ENCODE measurements at regions not wholly inside any gene's neighbourhood (a gene's known extent, or its start where the extent isn't known, plus 50 kb on each side); places are given as distances from the start of the nearest gene placed in this dataset.

DNA sequence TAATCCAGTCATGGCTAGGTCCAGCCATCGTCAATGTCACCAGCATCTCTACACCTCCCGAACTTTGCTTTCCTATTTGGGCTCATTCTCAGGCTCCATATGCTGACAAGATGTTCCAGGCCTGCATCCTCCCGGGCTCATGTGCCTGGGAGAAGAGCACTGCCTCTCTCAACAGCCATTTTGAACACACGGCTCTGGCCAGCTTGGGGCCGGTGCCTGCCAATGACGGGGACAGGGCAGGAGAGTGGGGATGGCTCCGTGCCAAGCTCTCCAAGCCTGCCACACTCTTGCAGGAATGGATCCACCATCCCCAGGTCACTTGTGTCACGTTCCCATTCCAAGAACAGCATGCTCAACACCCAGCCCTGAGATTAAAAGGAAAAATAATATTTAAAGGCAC lies 61.4 kb upstream of the PAX7 start:
- CTCF ChIA-PET, result no interaction called here

DNA sequence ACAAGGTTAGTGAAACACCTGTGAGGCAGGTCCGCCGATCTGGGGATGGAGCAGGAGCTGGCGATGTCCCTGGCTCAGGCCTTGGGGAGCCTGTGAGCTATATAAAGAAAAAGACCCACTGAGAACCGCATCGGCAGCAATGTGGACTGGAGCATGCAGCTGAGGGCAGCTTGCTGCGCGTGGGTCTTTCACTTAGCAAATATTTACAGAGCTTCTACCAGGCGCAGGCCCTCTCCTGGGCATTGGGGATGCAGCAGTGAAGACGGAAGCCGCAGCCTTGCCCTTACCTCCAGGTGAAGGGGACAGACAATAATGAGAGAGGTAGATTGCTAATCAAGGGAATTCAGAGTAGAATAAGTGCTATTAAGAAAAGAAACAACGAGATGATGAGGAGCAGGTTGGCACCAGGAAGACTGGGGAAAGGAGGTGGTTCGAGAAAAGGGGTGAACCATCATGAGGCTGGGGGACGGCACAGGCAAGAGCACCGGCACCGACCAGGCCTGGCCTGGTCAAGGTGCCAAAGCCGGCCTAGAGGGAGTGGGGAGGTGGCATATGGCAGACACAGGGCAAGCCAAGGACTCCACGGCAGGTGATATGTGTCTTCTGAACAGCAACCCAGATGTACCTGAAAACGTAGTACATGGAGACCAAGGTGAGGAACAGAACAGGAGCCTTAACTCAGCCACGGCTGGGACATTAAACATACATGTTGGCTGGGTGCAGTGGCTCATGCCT lies 60.7 kb upstream of the PAX7 start:
- H3K4me3 ChIP-seq (ENCODE audit: low read depth, low read length), result no peak overlapping the region
- DNase-seq (ENCODE audit: low read depth, low spot score), result no peak
- ChIA-PET POLR2A (no interaction called here), CTCF (no interaction called here)
- H3K27ac ChIP-seq (ENCODE audit: low read depth, low read length), result no peak overlapping the region
- no peaks in the 10 kb centered on the region for H3K9me3 ChIP-seq (ENCODE audit: control insufficient read depth, insufficient read depth, low read length)
- TF ChIP-seq, protein P1, sequence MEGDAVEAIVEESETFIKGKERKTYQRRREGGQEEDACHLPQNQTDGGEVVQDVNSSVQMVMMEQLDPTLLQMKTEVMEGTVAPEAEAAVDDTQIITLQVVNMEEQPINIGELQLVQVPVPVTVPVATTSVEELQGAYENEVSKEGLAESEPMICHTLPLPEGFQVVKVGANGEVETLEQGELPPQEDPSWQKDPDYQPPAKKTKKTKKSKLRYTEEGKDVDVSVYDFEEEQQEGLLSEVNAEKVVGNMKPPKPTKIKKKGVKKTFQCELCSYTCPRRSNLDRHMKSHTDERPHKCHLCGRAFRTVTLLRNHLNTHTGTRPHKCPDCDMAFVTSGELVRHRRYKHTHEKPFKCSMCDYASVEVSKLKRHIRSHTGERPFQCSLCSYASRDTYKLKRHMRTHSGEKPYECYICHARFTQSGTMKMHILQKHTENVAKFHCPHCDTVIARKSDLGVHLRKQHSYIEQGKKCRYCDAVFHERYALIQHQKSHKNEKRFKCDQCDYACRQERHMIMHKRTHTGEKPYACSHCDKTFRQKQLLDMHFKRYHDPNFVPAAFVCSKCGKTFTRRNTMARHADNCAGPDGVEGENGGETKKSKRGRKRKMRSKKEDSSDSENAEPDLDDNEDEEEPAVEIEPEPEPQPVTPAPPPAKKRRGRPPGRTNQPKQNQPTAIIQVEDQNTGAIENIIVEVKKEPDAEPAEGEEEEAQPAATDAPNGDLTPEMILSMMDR (IDR thresholded peaks at IDR 0.05; ENCODE audit: low read depth, low read length), result no peak
- H3K27me3 ChIP-seq (ENCODE audit: control insufficient read depth, insufficient read depth, low read length), result no peaks in the 10 kb centered on the region

More for the DNA sequence above, 61.4 kb upstream of the PAX7 start:
- no peak for DNase-seq (ENCODE audit: low read depth, low spot score)
- no peaks in the 10 kb centered on the region for H3K27me3 ChIP-seq (ENCODE audit: control insufficient read depth, insufficient read depth, low read length)
- H3K9me3 ChIP-seq (ENCODE audit: control insufficient read depth, insufficient read depth, low read length), result no peaks in the 10 kb centered on the region
- no peak overlapping the region for H3K27ac ChIP-seq (ENCODE audit: low read depth, low read length)
- H3K4me3 ChIP-seq (ENCODE audit: low read depth, low read length), result no peak overlapping the region
- POLR2A ChIA-PET, result no interaction called here
- TF ChIP-seq, protein P1 (IDR thresholded peaks at IDR 0.05; ENCODE audit: low read depth, low read length), result no peak

DNA sequence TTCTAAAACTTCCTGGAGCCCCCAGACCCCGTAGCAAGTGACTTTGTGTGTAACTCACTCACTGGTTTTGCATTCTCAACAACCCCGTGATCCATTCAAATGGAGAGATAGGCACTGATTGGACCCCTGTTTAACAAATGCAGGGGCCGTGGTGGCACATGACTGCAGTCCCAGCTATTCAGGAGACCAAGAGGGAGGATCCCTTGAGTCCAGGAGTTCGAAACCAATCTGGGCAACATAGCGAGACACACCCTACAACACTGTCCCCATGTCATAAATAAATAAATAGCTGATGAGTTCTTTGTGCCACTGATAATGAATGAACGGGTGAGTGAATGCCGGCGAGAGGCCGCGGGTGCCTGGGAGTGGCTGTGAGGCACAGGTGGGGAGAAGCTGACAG lies 59.4 kb upstream of the PAX7 start:
- H3K9me3 ChIP-seq (ENCODE audit: control insufficient read depth, insufficient read depth, low read length), result no peaks in the 10 kb centered on the region
- ChIA-PET CTCF (interaction anchor here (0.5 to 1.5 kb wide), 2 partner anchors 10 to 1460 kb away, joined by 3 to 4 read pairs; no protein-coding TSS in a partner anchor), POLR2A (no interaction called here)
- H3K4me3 ChIP-seq (ENCODE audit: low read depth, low read length), result no peak overlapping the region
- TF ChIP-seq, protein P1 (IDR thresholded peaks at IDR 0.05; ENCODE audit: low read depth, low read length), result no peak
- H3K27me3 ChIP-seq (ENCODE audit: control insufficient read depth, insufficient read depth, low read length), result no peaks in the 10 kb centered on the region
- H3K27ac ChIP-seq (ENCODE audit: low read depth, low read length), result no peak overlapping the region
- DNase-seq (ENCODE audit: low read depth, low spot score), result no peak

DNA sequence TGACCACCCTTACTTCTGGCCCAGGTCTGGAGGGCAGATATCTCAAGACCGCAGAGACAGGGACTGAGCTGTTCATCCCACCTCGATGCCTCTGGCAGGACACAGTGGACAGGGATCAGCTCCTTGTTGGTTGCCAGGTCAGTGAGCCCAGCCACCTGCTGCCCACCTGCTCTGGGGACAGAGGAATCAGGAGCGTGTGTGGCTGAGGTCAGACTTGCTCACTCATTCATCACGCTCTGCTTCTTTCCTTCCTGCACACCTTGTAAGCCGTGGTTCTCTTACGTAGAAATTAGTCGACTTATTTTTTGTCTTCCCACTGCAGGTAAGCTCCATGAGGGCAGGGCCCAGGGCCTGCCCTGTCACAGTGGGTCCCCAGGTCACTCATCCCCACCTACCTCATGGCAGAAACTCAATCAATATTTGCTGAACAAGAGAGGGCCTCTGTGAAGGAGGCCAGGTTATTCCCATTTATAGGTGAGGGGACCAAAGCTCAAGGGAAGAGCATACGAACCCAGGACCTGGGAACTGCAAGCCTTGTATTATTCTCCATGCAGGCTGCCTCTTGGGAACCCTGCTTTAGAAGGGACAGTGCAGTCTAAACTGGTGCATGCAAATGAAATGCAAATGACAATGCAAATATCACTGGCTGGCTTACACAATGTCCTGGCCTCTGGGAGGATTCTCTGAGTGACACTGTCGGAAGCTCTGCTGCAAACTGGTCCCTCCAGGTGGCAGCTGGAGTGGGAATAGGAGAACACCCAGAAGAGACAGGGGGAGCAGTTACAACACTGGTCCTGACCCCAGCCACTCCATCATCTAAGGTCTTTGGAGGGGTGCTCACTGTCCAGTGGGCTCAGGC lies 58.4 kb upstream of the PAX7 start:
- CTCF ChIA-PET, result interaction anchor here (0.5 to 1.5 kb wide), 2 partner anchors 9 to 1461 kb away, joined by 3 to 4 read pairs; no protein-coding TSS in a partner anchor

More for the DNA sequence above, 58.4 kb upstream of the PAX7 start:
- TF ChIP-seq, protein P1 (IDR thresholded peaks at IDR 0.05; ENCODE audit: low read depth, low read length), result no peak
- POLR2A ChIA-PET, result no interaction called here
- no peaks in the 10 kb centered on the region for H3K9me3 ChIP-seq (ENCODE audit: control insufficient read depth, insufficient read depth, low read length)
- no peaks in the 10 kb centered on the region for H3K27me3 ChIP-seq (ENCODE audit: control insufficient read depth, insufficient read depth, low read length)
- DNase-seq (ENCODE audit: low read depth, low spot score), result no peak
- no peak overlapping the region for H3K27ac ChIP-seq (ENCODE audit: low read depth, low read length)
- H3K4me3 ChIP-seq (ENCODE audit: low read depth, low read length), result no peak overlapping the region

Measured in AG04450 (cell line).